HG03139 (cell line): ENCODE measurements at regions not wholly inside any gene's neighbourhood (a gene's known extent, or its start where the extent isn't known, plus 50 kb on each side); places are given as distances from the start of the nearest gene placed in this dataset.
"Not testable (repeated sequence)": the region's sequence is repeated elsewhere in the genome, so short reads cannot be mapped to it uniquely, and the experiment has no call there.

Experiments
- ATAC-seq: cut with Tn5 transposase; IDR thresholded peaks from one replicate; pipeline ENCODE4 v1.9.1; 2021; ENCODE audit not compliant: unreplicated experiment

DNA sequence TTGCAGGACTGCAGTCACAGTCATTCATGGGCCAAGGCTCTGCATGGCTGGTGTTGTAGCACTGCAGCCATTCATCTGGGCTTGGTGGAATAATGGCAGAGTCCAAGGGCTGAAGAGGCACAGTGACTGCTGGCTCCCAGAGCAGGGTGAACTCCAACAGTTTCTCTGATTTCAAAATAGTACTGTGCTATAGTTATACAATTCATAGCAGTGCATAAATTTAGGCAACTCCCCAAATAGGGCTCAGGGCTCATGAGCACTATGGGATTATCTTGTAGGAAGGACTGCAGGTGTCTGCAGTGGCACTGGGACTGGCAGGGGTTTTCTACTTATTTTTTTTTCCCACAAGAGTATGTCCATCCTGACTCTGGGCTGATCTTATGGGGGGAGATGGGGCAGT, 642.5 kb upstream of the SGCD start:
- ATAC-seq: no peak

GRCh38 chr5:155686131-155686530, 640.8 kb upstream of the SGCD start:
- ATAC-seq: no peak

GRCh38 chr5:155689406-155689805, 637.6 kb upstream of the SGCD start:
- ATAC-seq: no peak

- no peak for ATAC-seq
Measured at GRCh38 chr5:155696362-155696761, 630.6 kb upstream of the SGCD start.

DNA sequence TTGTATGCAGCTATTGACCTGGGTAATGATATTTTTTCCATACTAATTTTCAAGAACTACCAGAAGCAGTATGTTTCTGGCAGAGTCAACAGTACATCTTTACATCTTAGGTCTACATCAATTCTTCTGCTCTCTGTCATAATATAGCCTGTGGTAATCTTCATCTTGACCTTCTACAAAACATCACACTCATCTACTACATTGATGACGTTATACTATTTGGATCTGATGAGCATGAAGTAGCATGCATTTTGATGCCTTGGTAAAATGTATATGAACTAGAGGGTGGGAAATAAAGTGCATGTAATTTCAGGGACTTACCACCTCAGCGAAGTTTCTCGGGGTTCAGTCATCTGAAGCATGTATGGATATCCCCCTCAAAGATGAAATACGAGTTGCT, 629.7 kb upstream of the SGCD start:
- no peak for ATAC-seq

- ATAC-seq: no peak
Measured at GRCh38 chr5:155699385-155699784, 627.6 kb upstream of the SGCD start.

- ATAC-seq: no peak
Measured at GRCh38 chr5:155700333-155700732, 626.6 kb upstream of the SGCD start.

DNA sequence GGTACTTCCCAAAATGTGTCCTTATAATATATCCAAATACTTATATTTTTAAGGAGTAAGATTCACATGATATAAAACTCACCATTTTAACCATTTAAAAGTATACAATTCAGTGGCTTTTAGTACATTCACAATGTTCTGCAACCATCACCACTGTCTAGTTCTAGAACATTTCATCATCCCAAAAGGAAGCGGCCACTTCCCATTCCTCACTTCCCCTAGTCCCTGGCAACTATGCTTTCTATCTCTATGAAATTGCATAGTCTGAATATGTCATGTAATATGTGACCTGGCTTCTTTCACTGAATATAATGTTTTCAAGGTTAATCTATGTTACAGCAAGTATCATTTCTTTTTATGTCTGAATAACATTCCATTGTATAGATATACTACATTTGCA, 615.1 kb upstream of the SGCD start:
- no peak for ATAC-seq

GRCh38 chr5:155714435-155714834, 612.5 kb upstream of the SGCD start:
- ATAC-seq: not testable (repeated sequence)

DNA sequence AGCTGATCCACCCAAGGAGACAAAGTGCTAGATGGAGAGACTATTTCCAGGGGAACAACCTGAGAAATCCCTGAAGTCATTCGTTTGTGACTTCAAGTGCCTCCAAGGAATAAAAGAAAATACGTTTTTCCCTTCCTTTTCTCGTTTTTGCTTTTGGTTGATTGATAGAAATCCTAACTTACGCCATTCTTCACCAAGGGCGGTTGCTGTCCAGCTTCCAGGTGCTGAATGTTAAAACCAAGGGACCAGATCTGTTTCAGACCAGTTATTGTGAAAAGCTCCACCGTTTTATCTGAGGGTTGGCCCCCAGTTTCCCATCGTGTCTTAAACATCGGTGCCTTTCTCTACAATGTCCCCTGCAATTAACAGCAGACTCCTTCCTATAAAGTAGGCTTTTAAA, 600.7 kb upstream of the SGCD start:
- ATAC-seq: no peak

- no peak for ATAC-seq
Measured at GRCh38 chr5:155727512-155728145, 599.3 kb upstream of the SGCD start.

- no peak for ATAC-seq
Measured at GRCh38 chr5:155728146-155728856, 598.7 kb upstream of the SGCD start.

DNA sequence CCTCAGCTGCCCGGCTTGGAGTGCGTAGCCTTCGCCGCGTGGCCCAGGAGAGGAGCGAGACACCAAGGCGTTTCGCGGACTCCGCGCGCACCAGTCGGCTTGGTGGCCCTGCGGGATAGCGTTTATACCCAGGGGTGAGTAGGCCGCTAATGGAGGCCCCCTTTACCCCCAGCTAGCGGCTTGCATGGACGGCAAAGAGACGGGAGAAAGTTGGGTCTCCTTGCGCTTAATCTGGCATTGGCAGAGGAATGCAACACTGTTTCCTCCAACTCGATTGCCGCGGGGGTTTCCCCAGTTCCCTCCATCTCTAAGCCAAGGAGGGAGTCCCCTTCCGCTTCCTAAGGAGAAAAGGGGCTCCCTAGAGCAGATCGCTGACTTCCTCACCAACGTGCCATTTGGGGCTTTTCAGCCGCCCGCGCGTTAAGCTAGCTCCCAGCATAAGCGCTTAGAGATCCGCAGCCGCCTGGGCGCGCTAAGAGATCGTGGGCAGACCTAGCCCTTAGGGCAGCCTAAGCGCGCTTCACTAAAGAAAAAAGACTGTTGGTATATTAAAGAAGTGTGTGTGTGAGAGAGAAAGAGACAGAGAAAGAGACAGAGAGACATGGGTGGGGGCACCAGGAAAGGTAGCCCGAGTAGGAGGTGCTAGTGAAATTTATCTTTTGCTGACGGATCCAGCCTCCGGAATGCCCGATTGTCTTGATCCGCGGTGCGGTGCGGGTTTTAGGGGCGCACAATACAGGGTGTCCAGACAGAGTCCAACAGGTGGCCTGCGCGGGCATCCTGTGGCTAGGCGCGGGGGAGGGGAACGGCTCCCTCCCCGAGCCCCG, 597.9 kb upstream of the SGCD start:
- no peak for ATAC-seq

GRCh38 chr5:155729684-155730059, 597.3 kb upstream of the SGCD start:
- ATAC-seq: no peak

- no peak for ATAC-seq
Measured at GRCh38 chr5:155732587-155733376, 594.2 kb upstream of the SGCD start.

DNA sequence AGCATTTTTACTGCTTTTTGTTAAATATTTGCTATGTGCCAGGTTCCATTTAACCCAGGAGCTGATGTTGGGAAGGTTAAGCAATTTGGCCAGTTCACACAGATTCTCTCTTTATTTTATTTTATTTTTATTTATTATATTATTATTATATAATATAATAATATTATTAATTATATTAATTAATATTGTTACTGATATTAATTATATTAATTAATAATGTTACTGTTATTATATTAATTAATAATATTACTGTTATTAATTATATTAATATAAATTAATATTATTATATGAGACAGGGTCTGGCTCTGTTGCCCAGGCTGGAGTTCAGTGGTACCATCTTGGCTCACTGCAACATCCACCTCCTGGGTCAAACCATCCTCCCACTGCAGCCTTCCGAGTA, 593.0 kb upstream of the SGCD start:
- ATAC-seq: no peak

DNA sequence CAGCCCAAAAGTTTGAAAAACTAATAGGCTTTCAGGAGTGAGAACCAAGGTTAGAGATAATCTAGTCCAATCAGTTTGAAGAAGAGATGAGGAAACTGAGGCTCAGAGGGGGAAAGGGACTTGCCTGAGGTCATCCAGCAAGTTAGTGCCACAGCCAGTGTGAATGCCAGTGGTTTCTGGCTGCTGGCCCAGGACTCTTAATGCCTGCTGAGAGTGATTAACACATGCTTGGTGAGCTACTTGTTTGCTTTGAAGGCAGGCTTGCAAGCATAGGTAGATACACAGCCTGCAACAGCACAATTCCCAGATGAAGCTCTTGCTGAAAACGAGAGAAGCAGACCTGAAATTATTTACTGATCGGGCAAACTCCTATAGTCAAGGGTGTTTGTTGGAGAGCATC, 591.6 kb upstream of the SGCD start:
- no peak for ATAC-seq

DNA sequence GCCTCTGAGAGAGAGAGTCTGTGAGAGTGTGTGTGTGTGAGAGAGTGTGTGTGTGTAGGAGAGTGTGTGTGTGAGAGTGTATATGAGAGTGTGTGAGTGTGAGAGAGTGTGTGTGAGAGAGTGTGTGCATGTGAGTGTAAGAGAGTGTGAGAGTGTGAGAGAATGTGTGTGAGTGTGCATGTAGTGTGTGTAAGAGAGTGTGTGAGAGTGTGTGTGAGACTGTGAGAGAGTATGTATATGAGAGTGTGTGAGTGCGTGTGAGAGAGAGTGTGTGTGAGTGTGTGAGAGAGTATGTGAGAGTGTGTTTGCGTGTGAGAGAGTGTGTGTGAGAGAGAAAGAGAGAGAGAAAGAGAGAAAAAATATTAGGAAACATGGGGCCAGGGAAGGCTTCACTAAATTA, 588.3 kb upstream of the SGCD start:
- ATAC-seq: no peak

GRCh38 chr5:155746367-155747038, 580.5 kb upstream of the SGCD start:
- ATAC-seq: no peak

- no peak for ATAC-seq
Measured at GRCh38 chr5:155750101-155750500, 576.9 kb upstream of the SGCD start.

GRCh38 chr5:155750571-155750970, 576.4 kb upstream of the SGCD start:
- no peak for ATAC-seq
